Keratinocyte (primary cell): ENCODE measurements at regions not wholly inside any gene's neighbourhood (a gene's known extent, or its start where the extent isn't known, plus 50 kb on each side); places are given as distances from the start of the nearest gene placed in this dataset.

Experiments used
- DNase-seq: peaks from one replicate; pipeline ENCODE4 v3.0.0-alpha.2; 2011; ENCODE audit warnings: low read depth, missing footprints, low spot score
- FAIRE-seq: peaks from 2 replicates; lab custom pipeline; 2011; peaks lifted over from hg19 to GRCh38; lab: Jason Lieb, UNC
- H2AFZ ChIP-seq: 2 replicates; pipeline ENCODE4 v1.6.0; 2012; ENCODE audit warnings: low read length, control low read depth, inconsistent platforms; ENCODE audit not compliant: control insufficient read depth
- H3K27ac ChIP-seq: 2 replicates; pipeline ENCODE4 v1.5.1; 2011; ENCODE audit warnings: low read length; ENCODE audit not compliant: control insufficient read depth, insufficient read depth
- H3K27me3 ChIP-seq: 3 replicates; pipeline ENCODE4 v1.6.0; 2011; ENCODE audit warnings: low read length; ENCODE audit not compliant: control insufficient read depth, insufficient read depth; ENCODE audit errors: extremely low read depth
- H3K36me3 ChIP-seq, 2 experiments: 2 replicates in 1 of 2; 3 replicates in 1 of 2; pipeline ENCODE4 v1.5.1; 2011; ENCODE audit warnings: low read length in 2 of 2, mild to moderate bottlenecking in 1 of 2; ENCODE audit not compliant: control insufficient read depth in 2 of 2, insufficient read depth in 2 of 2; ENCODE audit errors: extremely low read depth in 1 of 2
- H3K4me1 ChIP-seq: 3 replicates; pipeline ENCODE4 v1.5.1; 2011; ENCODE audit warnings: low read length; ENCODE audit not compliant: control insufficient read depth, insufficient read depth; ENCODE audit errors: extremely low read depth
- H3K4me2 ChIP-seq: 3 replicates; pipeline ENCODE4 v1.6.0; 2011; ENCODE audit warnings: low read depth, low read length; ENCODE audit not compliant: control insufficient read depth, insufficient read depth; ENCODE audit errors: extremely low read depth
- H3K4me3 ChIP-seq, 3 experiments: fragments of 200-600 bp in 1 of 3; sonication (generic) in 1 of 3; 2 replicates in 2 of 3; 3 replicates in 1 of 3; pipeline ENCODE4 v1.5.1; 2011 to 2016; ENCODE audit warnings: low read length in 3 of 3, mild to moderate bottlenecking in 3 of 3, control low read depth in 2 of 3, inconsistent platforms in 1 of 3, low read depth in 1 of 3, mixed read lengths in 1 of 3, mixed run types in 1 of 3, moderate library complexity in 1 of 3; ENCODE audit not compliant: control insufficient read depth in 2 of 3, insufficient read depth in 2 of 3; ENCODE audit errors: extremely low read depth in 1 of 3
- H3K79me2 ChIP-seq: 2 replicates; pipeline ENCODE4 v1.6.0; 2012; ENCODE audit warnings: low read length; ENCODE audit not compliant: control insufficient read depth, insufficient read depth
- H3K9ac ChIP-seq: 3 replicates; pipeline ENCODE4 v1.6.0; 2011; ENCODE audit warnings: low read length; ENCODE audit not compliant: control insufficient read depth, insufficient read depth; ENCODE audit errors: extremely low read depth
- H3K9me1 ChIP-seq: 3 replicates; pipeline ENCODE4 v1.6.0; 2011; ENCODE audit warnings: low read length; ENCODE audit not compliant: control insufficient read depth, insufficient read depth; ENCODE audit errors: extremely low read depth
- H3K9me3 ChIP-seq: 2 replicates; pipeline ENCODE4 v1.5.1; 2012; ENCODE audit warnings: low read depth, low read length; ENCODE audit not compliant: control insufficient read depth
- H4K20me1 ChIP-seq: 3 replicates; pipeline ENCODE4 v1.6.0; 2011; ENCODE audit warnings: low read length; ENCODE audit not compliant: control insufficient read depth, insufficient read depth; ENCODE audit errors: extremely low read depth
- EZH2 ChIP-seq: IDR thresholded peaks from one replicate; pipeline ENCODE4 v1.6.1; 2012; ENCODE audit warnings: inconsistent platforms, mild to moderate bottlenecking, low read length, moderate library complexity
- dilution Hi-C: fragments of 300-500 bp; cut with MboI; formaldehyde crosslinking; loops from one replicate; pipeline ENCODE4 v1.7.0; 2020; ENCODE audit warnings: low sequenced_read_pairs; ENCODE audit not compliant: extremely low pct_ligation_motif_present
- TF ChIP-seq, protein P1 (sequence below), 3 experiments: IDR thresholded peaks in 1 of 3; conservative IDR thresholded peaks in 1 of 3; optimal IDR thresholded peaks in 1 of 3; 2 replicates in 2 of 3; 3 replicates in 1 of 3; pipeline versions ENCODE3 to v1.5.1; 2011; ENCODE audit warnings: low read length in 3 of 3, mild to moderate bottlenecking in 3 of 3, moderate library complexity in 2 of 3, control low read depth in 1 of 3, inconsistent platforms in 1 of 3; ENCODE audit not compliant: insufficient read depth in 2 of 3; ENCODE audit errors: extremely low read depth in 1 of 3

DNA sequence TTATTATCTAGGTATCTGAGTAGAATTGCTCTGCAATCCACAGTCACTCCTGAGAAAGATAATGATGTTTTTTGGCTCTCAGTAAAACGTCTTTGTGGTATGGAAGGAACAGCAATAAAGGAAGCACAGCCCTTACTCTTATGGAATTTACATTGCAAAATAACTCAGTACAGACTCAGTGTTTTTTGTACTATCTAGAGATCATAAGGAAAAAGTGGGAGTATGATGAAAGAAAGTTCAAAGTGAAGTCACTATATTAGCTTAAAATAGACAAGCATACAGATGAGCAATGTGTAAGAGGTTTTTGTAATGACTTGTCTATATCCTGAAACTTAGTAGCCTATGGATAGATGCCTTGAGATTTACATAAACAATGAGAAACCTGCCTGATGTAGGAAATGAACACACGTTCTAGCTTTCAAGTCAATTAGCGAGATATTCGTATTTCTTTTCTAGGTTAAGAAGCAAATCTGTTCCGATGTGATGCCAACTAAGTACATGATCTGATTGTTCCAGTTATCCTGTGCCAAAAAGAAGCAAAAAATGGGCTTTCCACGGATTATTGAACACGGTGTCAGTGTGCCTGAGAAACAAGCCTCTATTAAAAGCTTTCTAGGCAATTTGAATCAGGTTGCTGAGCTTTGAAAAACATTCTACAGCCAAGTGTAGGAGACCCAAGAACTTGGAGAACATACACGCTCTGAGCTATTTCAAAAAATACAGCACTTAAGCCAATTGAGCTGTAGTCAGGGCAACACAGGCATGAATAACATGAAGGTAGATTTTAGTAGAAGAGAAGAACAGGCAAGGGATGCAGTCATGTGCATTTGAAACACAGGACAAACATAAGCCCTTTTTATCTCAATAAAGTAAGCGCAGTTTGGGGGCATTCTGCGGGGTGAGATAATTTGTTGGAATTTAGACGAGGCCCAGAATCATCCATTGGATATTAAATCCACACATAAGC, 86.3 kb upstream of the TAF11L2 start:
- peak overlapping the region; percentile 41 for H2AFZ ChIP-seq
- H3K27me3 ChIP-seq = no peaks in the 10 kb centered on the region
- dilution Hi-C loops = no loop called here
- no peaks in the 10 kb centered on the region for H3K9me3 ChIP-seq
- H3K36me3 ChIP-seq = no peaks in the 10 kb centered on the region
- peak overlapping the region; percentile 33 for H3K27ac ChIP-seq
- H4K20me1 ChIP-seq = no peaks in the 10 kb centered on the region
- TF ChIP-seq, protein P1, sequence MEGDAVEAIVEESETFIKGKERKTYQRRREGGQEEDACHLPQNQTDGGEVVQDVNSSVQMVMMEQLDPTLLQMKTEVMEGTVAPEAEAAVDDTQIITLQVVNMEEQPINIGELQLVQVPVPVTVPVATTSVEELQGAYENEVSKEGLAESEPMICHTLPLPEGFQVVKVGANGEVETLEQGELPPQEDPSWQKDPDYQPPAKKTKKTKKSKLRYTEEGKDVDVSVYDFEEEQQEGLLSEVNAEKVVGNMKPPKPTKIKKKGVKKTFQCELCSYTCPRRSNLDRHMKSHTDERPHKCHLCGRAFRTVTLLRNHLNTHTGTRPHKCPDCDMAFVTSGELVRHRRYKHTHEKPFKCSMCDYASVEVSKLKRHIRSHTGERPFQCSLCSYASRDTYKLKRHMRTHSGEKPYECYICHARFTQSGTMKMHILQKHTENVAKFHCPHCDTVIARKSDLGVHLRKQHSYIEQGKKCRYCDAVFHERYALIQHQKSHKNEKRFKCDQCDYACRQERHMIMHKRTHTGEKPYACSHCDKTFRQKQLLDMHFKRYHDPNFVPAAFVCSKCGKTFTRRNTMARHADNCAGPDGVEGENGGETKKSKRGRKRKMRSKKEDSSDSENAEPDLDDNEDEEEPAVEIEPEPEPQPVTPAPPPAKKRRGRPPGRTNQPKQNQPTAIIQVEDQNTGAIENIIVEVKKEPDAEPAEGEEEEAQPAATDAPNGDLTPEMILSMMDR (optimal IDR thresholded peaks at IDR 0.05 in 1 of 3, IDR thresholded peaks at IDR 0.05 in 1 of 3, conservative IDR thresholded peaks at IDR 0.05 in 1 of 3; ENCODE audit: extremely low read depth in 1 of 3, insufficient read depth in 2 of 3, low read length in 3 of 3) = no peak
- no peak for TF ChIP-seq EZH2
- H3K4me1 ChIP-seq = peaks cover 14% of the 10 kb centered on the region
- peak overlapping the region; percentile 42 for H3K4me2 ChIP-seq
- H3K9me1 ChIP-seq = no peaks in the 10 kb centered on the region
- H3K9ac ChIP-seq = peak overlapping the region; percentile 4
- H3K4me3 ChIP-seq = no peak overlapping the region
- peak; percentile 60 for FAIRE-seq
- no peak for DNase-seq
- H3K79me2 ChIP-seq = no peaks in the 10 kb centered on the region

DNA sequence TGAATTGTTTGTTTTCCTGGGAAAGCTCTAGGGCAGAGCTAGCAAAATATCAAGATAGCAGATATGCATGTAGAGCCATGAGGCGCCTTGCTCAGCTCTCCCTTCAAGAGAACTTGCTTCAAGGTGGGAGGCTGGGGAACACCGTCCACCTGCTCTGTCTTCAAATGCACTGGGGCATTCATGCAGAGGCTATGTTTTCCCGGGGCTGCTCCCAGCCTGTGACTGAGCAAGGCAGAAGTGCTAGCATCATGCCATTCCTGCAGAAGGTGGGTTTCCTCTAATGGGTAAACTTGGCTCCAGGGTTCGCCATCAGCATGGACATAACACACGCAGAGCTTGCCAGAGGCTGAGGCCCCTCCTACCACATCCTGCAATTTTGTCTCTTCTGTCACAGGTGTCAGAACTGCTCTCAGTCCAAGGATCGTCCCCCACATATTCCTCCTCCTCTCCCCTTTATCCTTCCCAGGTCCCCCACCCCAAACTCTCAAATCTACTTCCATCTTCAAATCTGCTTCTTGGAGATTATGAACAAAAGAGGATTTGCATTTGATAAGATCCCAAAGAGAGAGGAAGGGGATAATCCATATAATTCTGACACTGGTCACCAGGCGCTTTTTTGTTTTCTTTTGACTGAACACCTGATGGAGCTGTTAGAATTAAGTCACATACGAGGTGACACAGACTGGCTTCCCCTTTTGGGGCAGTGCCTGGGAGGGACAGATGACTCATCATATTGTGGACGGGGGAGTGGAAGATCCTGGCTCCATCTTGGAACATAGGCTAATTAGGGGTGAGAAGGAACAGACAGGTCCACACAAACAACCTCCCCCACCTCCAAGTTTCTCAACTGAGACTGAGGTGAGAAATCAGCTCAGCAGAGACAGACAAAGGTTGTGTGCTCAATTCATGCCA, 85.0 kb upstream of the TAF11L2 start:
- Histone ChIP-seq H4K20me1 (no peaks in the 10 kb centered on the region), H3K4me1 (peaks cover 12% of the 10 kb centered on the region), H3K9me1 (no peaks in the 10 kb centered on the region), H3K36me3 (no peaks in the 10 kb centered on the region), H3K9ac (no peak overlapping the region), H2AFZ (no peak overlapping the region), H3K4me3 (no peak overlapping the region), H3K27me3 (no peaks in the 10 kb centered on the region), H3K79me2 (no peaks in the 10 kb centered on the region), H3K4me2 (no peak overlapping the region), H3K27ac (no peak overlapping the region), H3K9me3 (no peaks in the 10 kb centered on the region)
- DNase-seq (no peak), FAIRE-seq (no peak)
- dilution Hi-C loops = no loop called here
- TF ChIP-seq, protein P1 (optimal IDR thresholded peaks at IDR 0.05 in 1 of 3, IDR thresholded peaks at IDR 0.05 in 1 of 3, conservative IDR thresholded peaks at IDR 0.05 in 1 of 3; ENCODE audit: extremely low read depth in 1 of 3, insufficient read depth in 2 of 3, low read length in 3 of 3) = no peak
- TF ChIP-seq EZH2 = no peak
